ENCODE measurements at regions not wholly inside any gene's neighbourhood (a gene's known extent, or its start where the extent isn't known, plus 50 kb on each side); places are given as distances from the start of the nearest gene placed in this dataset.

GRCh38 chr6:84976526-84977362 is 212.3 kb upstream of the TBX18 start:
- intact Hi-C loops (cut with DNase I) = no loop called here
- Histone ChIP-seq H3K4me3 (no peak overlapping the region), H3K9me3 (replicated peaks in 1 of 3) (no peaks in the 10 kb centered on the region), H3K27ac (no peak overlapping the region), H3K27me3 (no peaks in the 10 kb centered on the region), H3K4me1 (replicated peaks in 1 of 2) (no peaks in the 10 kb centered on the region), H3K36me3 (replicated peaks in 1 of 2) (no peaks in the 10 kb centered on the region)
- TF ChIP-seq POLR2A (IDR thresholded peaks at IDR 0.05) (no peak), CTCF (IDR thresholded peaks at IDR 0.05) (no peak)
- 54 to 63% (median 60%) methylated on average over 4 of the region's 4 CpGs for WGBS, 4 donors
- DNase-seq = no peak

GRCh38 chr6:84975316-84975715 is 210.9 kb upstream of the TBX18 start:
- Histone ChIP-seq H3K27me3 (no peaks in the 10 kb centered on the region), H3K36me3 (replicated peaks in 1 of 2) (no peaks in the 10 kb centered on the region)
- 79 to 88% (median 84%) methylated on average over 1 of the region's 1 CpG for WGBS, 4 donors

GRCh38 chr6:84973606-84974005 is 209.2 kb upstream of the TBX18 start:
- Histone ChIP-seq H3K4me3 (no peak overlapping the region), H3K36me3 (replicated peaks in 1 of 2) (no peaks in the 10 kb centered on the region), H3K27ac (no peak overlapping the region), H3K27me3 (no peaks in the 10 kb centered on the region), H3K4me1 (replicated peaks in 1 of 2) (no peaks in the 10 kb centered on the region), H3K9me3 (replicated peaks in 1 of 3) (no peaks in the 10 kb centered on the region)
- DNase-seq = no peak
- intact Hi-C loops (cut with DNase I) = no loop called here
- TF ChIP-seq POLR2A (IDR thresholded peaks at IDR 0.05) (no peak), CTCF (IDR thresholded peaks at IDR 0.05) (no peak)
- 50 to 81% (median 67%) methylated on average over 2 of the region's 2 CpGs for WGBS, 4 donors

More at GRCh38 chr6:84975316-84975715, 210.9 kb upstream of the TBX18 start:
- no peak overlapping the region for H3K27ac ChIP-seq
- TF ChIP-seq POLR2A (IDR thresholded peaks at IDR 0.05) (no peak), CTCF (IDR thresholded peaks at IDR 0.05) (no peak)
- no peaks in the 10 kb centered on the region for H3K9me3 ChIP-seq (replicated peaks in 1 of 3)
- DNase-seq = no peak
- H3K4me1 ChIP-seq (replicated peaks in 1 of 2) = no peaks in the 10 kb centered on the region
- intact Hi-C loops (cut with DNase I) = no loop called here
- H3K4me3 ChIP-seq = no peak overlapping the region

- no peak for DNase-seq
- H3K9me3 ChIP-seq (replicated peaks in 1 of 3) = no peaks in the 10 kb centered on the region
- no peak overlapping the region for H3K4me3 ChIP-seq
- H3K27ac ChIP-seq = no peak overlapping the region
- no peaks in the 10 kb centered on the region for H3K4me1 ChIP-seq (replicated peaks in 1 of 2)
- no peaks in the 10 kb centered on the region for H3K27me3 ChIP-seq
- WGBS, 4 donors = 68 to 82% (median 73%) methylated on average over 10 to 11 of the region's 11 CpGs
- H3K36me3 ChIP-seq (replicated peaks in 1 of 2) = no peaks in the 10 kb centered on the region
- TF ChIP-seq POLR2A (IDR thresholded peaks at IDR 0.05) (no peak), CTCF (IDR thresholded peaks at IDR 0.05) (no peak)
- intact Hi-C loops (cut with DNase I) = loop anchor here in 1 of 2 donors (10.0 kb wide), 1 partner anchor 543 kb away; no protein-coding TSS in a partner anchor
Observed at GRCh38 chr6:84967965-84968364, 203.6 kb upstream of the TBX18 start.
